Ascending aorta (tissue), 2 donors: ENCODE measurements at regions not wholly inside any gene's neighbourhood (a gene's known extent, or its start where the extent isn't known, plus 50 kb on each side); places are given as distances from the start of the nearest gene placed in this dataset.

Experiments used
- DNase-seq, 2 donors: peaks; one replicate each; pipeline ENCODE4 v3.0.0-alpha.2; 2019; ENCODE audit warnings: low spot score in 2 of 2
- H3K27ac ChIP-seq, 2 donors: fragments of 200-600 bp; sonication (generic); one replicate each; pipeline ENCODE4 v1.5.1; 2016 to 2017; ENCODE audit warnings: mild to moderate bottlenecking in 1 of 2
- H3K27me3 ChIP-seq: fragments of 200-600 bp; sonication (generic); one replicate; pipeline ENCODE4 v1.5.1; 2017
- H3K36me3 ChIP-seq, 2 donors: fragments of 200-600 bp; sonication (generic); one replicate each; pipeline ENCODE4 v1.5.1; 2016
- H3K4me1 ChIP-seq, 2 donors: fragments of 200-600 bp; sonication (generic); one replicate each; pipeline ENCODE4 v1.5.1; 2016 to 2017; ENCODE audit warnings: mild to moderate bottlenecking in 1 of 2
- H3K4me3 ChIP-seq, 2 donors: fragments of 200-600 bp; sonication (generic); one replicate each; pipeline ENCODE4 v1.5.1; 2016 to 2017; ENCODE audit warnings: mild to moderate bottlenecking in 1 of 2
- H3K9me3 ChIP-seq, 2 donors: fragments of 200-600 bp; sonication (generic); one replicate each; pipeline ENCODE4 v1.5.1; 2016
- intact Hi-C: fragments of 100-400 bp; cut with DNase I; formaldehyde crosslinking; loops from one replicate; pipeline ENCODE4 v1.15.1; 2023
- TF ChIP-seq, protein P1 (sequence below), 3 experiments: fragments of 200-600 bp in 2 of 3; fragments of 450-650 bp in 1 of 3; sonication (generic) in 2 of 3; IDR thresholded peaks; one replicate each; pipeline ENCODE4 v1.5.1; 2016 to 2019; ENCODE audit warnings: antibody characterized with exemption in 3 of 3, mild to moderate bottlenecking in 1 of 3, moderate library complexity in 1 of 3

DNA sequence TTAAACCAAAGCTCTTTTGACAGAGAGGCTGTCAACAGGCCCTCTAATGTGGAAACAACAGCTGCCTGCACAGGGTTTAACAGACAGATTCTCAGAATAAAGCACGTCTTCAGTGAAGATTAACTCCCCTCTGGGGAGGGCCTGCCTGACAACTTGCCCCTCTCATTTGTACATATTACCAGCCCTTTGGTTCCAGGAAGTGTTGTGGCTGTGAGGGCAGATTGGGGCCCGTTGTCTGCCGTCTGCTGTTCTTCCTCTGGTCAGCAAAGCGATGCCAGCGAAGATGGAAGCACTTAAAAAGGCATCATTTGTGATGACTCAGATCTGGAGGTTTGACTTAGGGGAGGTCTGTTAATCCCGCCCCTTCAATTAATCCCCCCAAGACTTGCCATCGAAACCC, 177.0 kb upstream of the IRX6 start:
- no peak overlapping the region for H3K4me3 ChIP-seq
- H3K27me3 ChIP-seq: no peaks in the 10 kb centered on the region
- TF ChIP-seq, protein P1, sequence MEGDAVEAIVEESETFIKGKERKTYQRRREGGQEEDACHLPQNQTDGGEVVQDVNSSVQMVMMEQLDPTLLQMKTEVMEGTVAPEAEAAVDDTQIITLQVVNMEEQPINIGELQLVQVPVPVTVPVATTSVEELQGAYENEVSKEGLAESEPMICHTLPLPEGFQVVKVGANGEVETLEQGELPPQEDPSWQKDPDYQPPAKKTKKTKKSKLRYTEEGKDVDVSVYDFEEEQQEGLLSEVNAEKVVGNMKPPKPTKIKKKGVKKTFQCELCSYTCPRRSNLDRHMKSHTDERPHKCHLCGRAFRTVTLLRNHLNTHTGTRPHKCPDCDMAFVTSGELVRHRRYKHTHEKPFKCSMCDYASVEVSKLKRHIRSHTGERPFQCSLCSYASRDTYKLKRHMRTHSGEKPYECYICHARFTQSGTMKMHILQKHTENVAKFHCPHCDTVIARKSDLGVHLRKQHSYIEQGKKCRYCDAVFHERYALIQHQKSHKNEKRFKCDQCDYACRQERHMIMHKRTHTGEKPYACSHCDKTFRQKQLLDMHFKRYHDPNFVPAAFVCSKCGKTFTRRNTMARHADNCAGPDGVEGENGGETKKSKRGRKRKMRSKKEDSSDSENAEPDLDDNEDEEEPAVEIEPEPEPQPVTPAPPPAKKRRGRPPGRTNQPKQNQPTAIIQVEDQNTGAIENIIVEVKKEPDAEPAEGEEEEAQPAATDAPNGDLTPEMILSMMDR (IDR thresholded peaks at IDR 0.05): no peak
- no peaks in the 10 kb centered on the region for H3K36me3 ChIP-seq
- no peaks in the 10 kb centered on the region for H3K4me1 ChIP-seq
- no peaks in the 10 kb centered on the region for H3K9me3 ChIP-seq
- intact Hi-C loops: no loop called here
- H3K27ac ChIP-seq: no peak overlapping the region
- DNase-seq: no peak

DNA sequence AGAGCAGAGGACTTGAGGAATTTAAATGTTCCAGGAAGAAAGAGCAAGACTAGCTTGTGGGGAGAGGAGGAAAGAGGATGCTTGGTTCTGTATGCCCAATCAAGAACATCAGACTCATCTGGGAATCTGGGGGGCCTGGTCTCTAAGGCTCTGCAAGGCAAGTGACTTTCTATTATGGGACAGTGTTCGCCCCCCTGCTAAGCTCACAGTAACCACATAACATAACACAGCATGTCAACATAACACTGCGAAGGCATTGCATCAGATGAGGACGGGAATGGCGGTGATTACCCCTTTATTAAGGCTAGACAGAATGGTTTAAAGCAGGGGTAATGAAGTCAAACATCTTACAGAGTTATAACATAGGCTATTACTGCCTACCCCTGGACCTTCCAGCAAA, 176.6 kb upstream of the IRX6 start:
- H3K4me3 ChIP-seq: no peak overlapping the region
- no peak overlapping the region for H3K27ac ChIP-seq
- H3K9me3 ChIP-seq: no peaks in the 10 kb centered on the region
- no peaks in the 10 kb centered on the region for H3K4me1 ChIP-seq
- H3K36me3 ChIP-seq: no peaks in the 10 kb centered on the region
- TF ChIP-seq, protein P1 (IDR thresholded peaks at IDR 0.05): no peak
- no peak for DNase-seq
- no peaks in the 10 kb centered on the region for H3K27me3 ChIP-seq
- intact Hi-C loops: no loop called here

DNA sequence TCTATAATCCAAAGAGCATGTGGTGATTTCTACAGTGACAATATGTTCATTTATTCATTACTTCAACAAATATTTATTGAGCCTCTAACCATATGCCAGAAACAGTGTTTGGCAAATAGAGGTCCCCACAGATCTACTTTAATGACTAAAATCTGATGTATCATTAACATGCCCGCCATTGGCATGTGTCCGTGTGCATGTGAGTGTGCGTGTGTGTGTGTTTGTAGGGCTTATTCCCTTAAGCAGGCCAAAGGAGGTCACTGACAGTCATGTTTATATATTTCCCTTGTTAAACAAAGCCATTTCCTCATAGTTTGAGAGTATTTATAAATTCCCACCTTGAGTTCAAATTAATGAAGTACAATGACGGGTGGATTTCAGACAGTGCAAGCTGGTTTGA, 174.4 kb upstream of the IRX6 start:
- Histone ChIP-seq H3K27me3 (no peaks in the 10 kb centered on the region), H3K4me1 (no peaks in the 10 kb centered on the region), H3K27ac (no peak overlapping the region), H3K9me3 (no peaks in the 10 kb centered on the region), H3K36me3 (no peaks in the 10 kb centered on the region), H3K4me3 (no peak overlapping the region)
- intact Hi-C loops: no loop called here
- no peak for DNase-seq
- TF ChIP-seq, protein P1 (IDR thresholded peaks at IDR 0.05): no peak

DNA sequence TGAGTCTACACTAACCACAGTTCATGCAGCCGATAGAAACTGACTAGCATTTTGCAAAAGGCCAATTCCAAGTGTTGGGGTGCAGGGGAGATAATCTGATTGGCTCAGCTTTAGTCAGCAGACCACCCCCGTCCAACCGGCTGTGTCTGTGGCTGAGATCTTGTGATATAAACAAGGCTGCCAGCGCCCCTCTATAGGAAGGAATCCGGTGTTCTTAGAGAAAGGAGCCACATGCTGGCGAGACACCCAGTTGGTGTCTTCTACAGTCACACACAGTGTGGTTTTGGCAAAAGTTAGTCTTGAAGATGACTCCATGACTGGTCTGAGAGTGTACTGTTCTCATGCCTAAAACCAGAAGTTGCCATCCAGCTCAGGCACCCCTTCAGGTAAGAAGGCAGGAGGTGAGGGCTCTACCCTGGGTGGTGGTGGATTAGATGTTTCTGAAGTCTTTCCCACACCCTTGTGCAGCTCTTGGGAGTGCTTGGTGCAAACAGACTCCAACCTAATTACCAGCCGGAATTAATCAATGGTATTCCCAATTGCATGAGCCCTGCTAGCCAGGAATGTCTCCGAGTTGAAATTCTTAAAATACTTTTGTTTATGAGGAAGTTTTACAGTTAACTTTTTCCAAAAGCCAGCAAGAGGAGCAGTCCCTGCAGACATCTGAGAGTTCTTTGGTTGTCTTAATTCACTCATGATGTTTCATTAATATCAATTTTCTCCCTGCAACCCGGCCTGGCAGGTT, 172.3 kb upstream of the IRX6 start:
- H3K36me3 ChIP-seq: no peaks in the 10 kb centered on the region
- no peaks in the 10 kb centered on the region for H3K4me1 ChIP-seq
- H3K27ac ChIP-seq: no peak overlapping the region
- intact Hi-C loops: no loop called here
- TF ChIP-seq, protein P1 (IDR thresholded peaks at IDR 0.05): no peak
- H3K4me3 ChIP-seq: no peak overlapping the region
- DNase-seq: no peak
- no peaks in the 10 kb centered on the region for H3K9me3 ChIP-seq
- H3K27me3 ChIP-seq: no peaks in the 10 kb centered on the region

DNA sequence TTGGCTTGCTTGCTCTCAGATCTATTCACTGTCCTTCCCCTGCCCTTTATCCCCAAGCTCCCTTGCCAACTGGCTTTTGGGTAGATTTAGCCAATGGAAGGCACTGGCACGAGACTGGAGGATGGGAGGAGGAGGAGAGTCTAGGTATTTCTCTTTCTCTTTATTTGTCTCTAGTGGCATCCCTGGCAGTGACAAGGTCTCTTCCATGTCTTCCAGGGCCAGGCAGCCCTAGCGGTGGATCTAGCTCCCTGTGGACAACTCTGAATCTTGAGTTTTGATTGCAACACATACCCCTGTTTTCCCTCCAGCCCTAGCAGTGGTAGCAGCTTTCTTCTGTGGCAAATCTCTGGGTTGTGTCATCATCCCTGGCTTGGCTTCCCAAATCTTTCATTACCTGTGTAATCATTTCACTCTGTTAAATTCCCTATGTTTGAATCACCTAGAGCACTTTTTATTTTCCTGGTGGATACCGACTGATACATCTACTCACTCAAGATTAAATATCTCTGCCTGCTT, 171.1 kb upstream of the IRX6 start:
- no peaks in the 10 kb centered on the region for H3K36me3 ChIP-seq
- no peaks in the 10 kb centered on the region for H3K4me1 ChIP-seq
- intact Hi-C loops: no loop called here
- TF ChIP-seq, protein P1 (IDR thresholded peaks at IDR 0.05): no peak
- no peak for DNase-seq
- no peaks in the 10 kb centered on the region for H3K27me3 ChIP-seq
- no peak overlapping the region for H3K27ac ChIP-seq
- H3K9me3 ChIP-seq: no peaks in the 10 kb centered on the region
- no peak overlapping the region for H3K4me3 ChIP-seq
